GM21447 (cell line): ENCODE measurements at regions not wholly inside any gene's neighbourhood (a gene's known extent, or its start where the extent isn't known, plus 50 kb on each side); places are given as distances from the start of the nearest gene placed in this dataset.
"Not testable (repeated sequence)": the region's sequence is repeated elsewhere in the genome, so short reads cannot be mapped to it uniquely, and the experiment has no call there.

Experiments used
- ATAC-seq: cut with Tn5 transposase; IDR thresholded peaks from one replicate; pipeline ENCODE4 v1.9.1; 2021; ENCODE audit not compliant: unreplicated experiment

DNA sequence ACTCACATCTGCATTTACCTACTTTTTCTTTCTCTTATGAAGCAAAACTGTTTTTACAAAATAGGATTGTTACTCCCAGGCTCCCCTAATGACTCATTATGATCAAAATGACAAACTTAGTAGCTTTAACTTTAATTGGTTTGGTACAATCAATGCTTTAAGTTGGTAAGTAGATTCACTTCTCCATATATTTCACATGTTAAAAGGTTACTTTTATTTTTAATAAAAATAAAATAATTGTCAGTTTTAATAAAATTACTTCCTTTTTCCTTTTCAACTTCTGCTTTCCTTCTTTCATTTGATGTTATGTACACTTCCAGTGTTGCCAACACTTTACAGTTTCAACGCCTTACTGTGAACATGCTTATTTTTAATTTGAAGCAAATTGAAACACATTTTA is 477.6 kb downstream of the SETD4 start:
- ATAC-seq, result no peak

- no peak for ATAC-seq
Measured at GRCh38 chr21:35581640-35582039, 478.7 kb downstream of the SETD4 start.

DNA sequence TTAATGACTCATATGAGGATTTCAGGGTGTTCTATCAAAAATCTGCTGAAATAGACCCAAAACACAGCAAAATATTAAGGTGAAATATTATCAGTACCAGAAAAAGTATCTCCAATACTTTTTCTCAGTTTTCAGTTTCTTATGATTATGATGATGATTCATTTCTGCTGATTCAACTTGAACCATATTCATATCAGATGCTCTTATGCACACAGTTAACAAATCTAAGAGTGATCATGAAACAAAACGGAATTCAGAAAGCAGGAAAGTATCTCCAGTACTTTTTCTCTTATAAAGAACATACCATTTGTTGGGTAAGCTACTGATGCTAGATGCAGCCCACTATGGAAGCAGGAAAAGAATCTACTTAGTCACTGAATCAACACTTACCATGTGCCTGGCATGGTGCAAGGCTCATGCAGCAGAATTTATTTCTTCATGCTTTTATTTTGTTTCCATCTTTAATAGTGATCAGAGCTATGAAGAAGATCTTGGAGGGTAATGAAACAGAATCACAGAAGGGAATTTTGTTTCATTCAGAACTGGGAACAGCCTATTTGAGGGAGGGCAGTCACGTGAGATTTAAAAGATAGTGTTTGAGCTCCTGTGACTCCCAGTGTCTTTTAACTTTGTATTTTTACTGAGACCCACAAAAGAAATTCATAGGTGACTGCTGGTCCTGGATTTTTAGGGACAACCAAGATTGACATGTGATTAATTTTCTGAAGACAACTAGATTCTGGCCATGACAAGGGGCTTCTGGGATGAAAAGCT is 480.6 kb downstream of the SETD4 start:
- ATAC-seq, result no peak

- no peak for ATAC-seq
Measured at GRCh38 chr21:35578831-35579471, 481.4 kb downstream of the SETD4 start.

- no peak for ATAC-seq
Measured at GRCh38 chr21:35578347-35578782, 482.0 kb downstream of the SETD4 start.

DNA sequence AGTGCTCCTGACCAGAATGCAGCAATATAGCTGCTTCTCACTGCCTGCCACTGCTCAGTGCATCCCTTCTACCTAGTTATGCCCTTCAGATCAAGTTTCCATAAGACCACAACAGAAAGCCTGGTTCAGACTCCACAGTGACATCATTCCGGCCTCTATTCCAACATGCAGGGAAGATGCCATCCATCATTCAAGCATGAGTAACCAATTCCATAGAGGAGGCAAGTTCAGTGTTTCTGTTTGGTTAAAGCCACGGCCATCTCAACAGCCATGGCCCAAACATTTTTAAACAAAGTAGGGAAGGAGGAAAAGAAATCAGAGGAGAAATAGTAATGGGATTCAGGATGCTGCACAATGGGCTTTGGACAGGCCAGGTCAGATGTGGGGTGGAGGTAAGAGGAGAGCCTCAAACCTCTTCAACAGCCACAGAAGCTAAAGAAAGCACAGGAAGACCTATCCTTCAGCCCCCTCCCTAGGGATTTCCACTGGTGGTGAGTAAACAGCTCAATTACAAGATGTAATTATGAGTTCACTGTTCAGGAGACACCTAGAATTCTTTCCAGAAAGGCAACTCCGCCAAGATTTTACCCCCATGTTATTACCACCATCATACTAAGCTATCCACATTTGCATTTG is 484.9 kb downstream of the SETD4 start:
- no peak for ATAC-seq

GRCh38 chr21:35573472-35574374 is 486.6 kb downstream of the SETD4 start:
- no peak for ATAC-seq

DNA sequence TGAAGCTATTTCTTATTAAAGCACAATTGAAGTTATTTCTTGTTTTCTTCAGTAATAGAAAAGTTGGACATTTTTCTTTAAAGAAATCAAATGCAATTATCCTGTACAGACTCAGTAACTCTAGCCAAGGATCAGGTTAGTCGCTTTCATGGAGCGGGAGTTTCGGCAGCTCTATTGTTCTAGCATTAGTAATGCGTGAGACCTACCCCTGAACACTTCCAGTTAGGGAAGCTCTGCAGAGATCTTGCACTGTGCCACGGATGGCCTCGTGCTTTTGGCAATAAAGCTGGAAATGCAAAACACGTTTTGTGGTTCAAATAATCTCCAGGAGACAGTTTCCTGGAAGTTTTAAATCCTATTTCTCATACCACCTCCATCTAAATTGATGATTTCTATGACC is 488.4 kb downstream of the SETD4 start:
- ATAC-seq, result no peak

- no peak for ATAC-seq
Measured at GRCh38 chr21:35568643-35569042, 491.7 kb downstream of the SETD4 start.

DNA sequence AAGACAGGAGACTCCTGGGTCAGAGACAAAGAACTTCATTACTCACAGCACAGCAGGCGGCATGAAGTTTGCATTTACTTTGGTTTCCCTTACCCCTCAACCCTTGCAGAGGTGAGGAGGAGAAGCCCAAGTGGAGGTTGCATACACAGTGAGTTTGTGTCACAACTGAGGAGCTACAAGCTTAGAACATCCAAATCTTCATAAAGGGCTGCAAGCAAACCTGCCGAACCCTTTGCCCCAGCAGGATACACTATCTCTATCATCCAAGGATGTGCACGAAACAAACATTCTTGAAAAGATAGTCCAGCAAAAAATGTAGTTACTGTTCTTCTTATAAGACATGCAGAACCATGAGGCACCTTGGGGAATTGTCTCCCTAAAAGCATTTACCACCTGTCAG is 493.5 kb downstream of the SETD4 start:
- no peak for ATAC-seq

GRCh38 chr21:35565204-35565611 is 495.1 kb downstream of the SETD4 start:
- ATAC-seq, result no peak

DNA sequence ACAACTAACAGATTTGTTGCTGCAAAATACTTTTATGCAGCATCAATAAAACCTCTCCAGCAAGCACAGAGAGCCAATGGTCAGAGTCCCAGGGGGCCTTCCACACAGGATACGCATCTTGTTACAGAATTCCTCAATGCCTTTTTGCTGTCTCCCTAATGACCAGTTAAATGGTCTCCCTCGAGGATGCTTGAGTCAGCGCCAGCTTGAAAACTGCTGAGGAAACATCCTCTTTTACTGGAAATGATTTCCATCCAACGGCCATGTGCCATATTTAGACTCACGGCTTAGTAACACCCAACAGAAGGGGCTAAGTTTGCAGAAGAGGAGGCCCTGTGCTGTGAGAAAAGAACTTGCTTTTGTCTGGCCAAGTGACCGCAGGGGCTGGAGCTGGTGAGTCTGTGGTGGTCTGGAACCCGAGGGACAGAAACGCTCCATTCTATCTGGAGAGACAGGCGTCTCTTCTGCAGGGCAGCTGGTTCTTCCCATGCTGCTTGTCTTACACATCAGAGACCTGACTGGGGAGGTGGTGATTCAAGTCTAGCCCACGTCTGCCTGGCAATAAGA is 496.4 kb downstream of the SETD4 start:
- no peak for ATAC-seq

DNA sequence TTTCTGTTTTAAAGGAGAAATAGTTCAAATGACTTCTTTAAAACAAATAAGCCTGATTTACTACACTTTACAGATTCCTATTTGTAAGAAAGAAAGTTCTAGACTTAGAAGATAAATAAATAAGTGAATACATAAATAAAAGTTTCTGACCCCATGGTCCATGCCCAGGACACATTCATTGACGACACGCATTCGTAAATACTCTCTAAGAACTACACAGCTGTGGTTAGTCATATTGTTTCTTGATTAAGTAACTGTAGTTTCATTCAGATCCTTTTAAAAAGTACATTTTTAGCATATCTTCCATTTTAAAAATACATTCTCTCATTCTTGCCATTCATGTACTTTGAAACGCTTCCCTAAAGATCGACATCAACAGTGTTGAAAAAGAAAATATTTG is 497.4 kb downstream of the SETD4 start:
- no peak for ATAC-seq

DNA sequence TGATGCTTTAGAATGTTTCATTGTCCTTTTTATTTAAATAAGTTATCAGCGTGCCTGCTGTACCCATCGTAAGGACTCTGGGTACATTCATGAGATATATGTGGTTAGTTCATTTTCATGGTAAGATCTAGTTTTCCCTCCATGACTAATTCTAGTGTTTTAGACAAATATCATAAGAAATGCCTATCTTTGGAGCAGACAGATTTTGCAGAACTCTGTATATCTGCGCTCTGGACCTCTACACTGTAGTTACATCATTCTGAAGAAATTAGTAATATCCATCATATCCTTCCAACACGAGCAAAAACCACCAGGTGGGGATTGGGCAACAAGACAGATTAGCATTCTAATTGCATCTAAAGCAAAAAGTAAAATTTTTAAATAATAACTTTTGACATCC is 499.2 kb downstream of the SETD4 start:
- ATAC-seq, result no peak

GRCh38 chr21:35559829-35560225 is 500.5 kb downstream of the SETD4 start:
- ATAC-seq, result no peak

DNA sequence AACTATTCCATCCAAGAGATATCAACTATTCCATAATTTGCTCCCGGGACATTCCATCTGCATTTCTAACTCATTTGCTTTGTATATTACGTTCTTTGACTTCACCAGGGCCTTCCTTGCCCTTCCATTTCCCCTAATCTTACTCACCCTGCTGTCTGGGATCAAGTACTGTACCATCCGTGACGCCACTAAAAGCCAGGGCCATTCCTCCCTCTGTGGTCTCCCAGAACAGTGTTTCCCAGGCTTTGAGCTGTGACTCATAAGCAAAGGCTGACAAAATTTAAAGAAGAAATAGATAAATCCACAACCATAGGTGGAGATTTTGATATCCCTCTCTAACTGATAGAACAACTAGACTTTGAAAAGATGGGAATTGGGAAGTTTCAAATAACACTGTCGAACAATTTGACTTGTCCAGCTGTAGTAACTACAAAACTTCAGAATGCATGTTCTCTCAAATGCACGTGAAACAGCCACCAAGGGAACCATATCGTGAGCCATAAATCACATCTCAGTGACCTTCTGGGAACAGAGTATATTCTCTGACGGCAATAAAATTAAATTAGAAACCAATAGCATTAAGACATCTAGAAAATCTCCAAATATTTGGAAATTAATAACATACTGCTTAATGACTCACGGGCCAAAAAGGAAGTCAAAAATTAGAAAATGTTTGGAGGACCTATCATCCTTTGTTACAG is 501.0 kb downstream of the SETD4 start:
- no peak for ATAC-seq

GRCh38 chr21:35556536-35556935 is 503.8 kb downstream of the SETD4 start:
- no peak for ATAC-seq

GRCh38 chr21:35552483-35552882 is 503.4 kb upstream of the RUNX1 start:
- ATAC-seq, result not testable (repeated sequence)

- no peak for ATAC-seq
Measured at GRCh38 chr21:35548904-35549615, 500.0 kb upstream of the RUNX1 start.
